ENCODE measurements at regions not wholly inside any gene's neighbourhood (a gene's known extent, or its start where the extent isn't known, plus 50 kb on each side); places are given as distances from the start of the nearest gene placed in this dataset.

DNA sequence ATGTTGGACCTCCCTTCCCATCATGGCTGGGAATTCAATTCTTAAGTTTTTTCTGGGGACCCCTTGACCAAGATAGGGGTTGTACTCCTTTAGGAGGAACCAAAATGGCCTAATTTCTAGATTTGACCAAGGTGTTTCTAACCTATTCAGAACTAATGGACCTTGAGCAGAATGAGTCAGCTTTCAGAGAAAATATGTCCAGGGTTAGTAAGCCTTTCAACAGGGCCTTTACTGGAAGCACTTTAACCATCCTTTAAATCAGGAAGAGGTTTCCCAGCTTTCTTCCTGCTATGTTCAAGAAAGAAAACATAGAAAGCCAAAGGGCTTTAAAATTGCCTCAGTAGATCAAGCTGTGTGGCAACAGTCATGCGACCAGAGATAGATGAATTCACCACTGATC is 1184.9 kb upstream of the ACVR2A start:
- ATAC-seq (no peak), DNase-seq (no peak)
- Histone ChIP-seq H3K4me3 (ENCODE audit: low read length) (no peak overlapping the region), H3K27ac (ENCODE audit: low read length) (no peak overlapping the region), H3K9me3 (ENCODE audit: control insufficient read depth, low read length) (no peaks in the 10 kb centered on the region), H3K27me3 (ENCODE audit: control insufficient read depth, insufficient read depth) (no peaks in the 10 kb centered on the region), H3K4me1 (ENCODE audit: control insufficient read depth, insufficient read depth, low read length) (no peaks in the 10 kb centered on the region)
- intact Hi-C loops (cut with DNase I), result no loop called here
- WGBS, result 81% methylated on average over 1 of the region's 1 CpG

DNA sequence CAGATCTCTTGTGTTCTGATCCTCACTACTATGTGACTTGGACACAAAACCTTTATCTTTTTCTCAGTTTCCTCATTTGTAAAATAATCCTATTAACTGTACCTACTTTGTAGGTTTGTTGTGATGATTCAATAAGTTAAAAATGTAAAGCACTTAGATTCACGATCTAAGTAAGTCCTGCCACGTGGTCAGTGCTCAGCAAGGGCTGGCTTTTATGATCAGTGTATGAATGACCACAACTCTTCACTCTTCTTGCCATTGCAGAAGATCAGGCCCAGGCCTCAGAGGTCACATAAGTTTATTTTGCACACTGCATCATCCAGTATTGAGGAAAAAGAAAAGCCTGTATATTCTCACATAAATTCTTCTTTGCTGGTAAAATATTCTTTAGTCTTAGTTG is 1192.5 kb upstream of the ACVR2A start:
- no peaks in the 10 kb centered on the region for H3K4me1 ChIP-seq (ENCODE audit: control insufficient read depth, insufficient read depth, low read length)
- no peaks in the 10 kb centered on the region for H3K27me3 ChIP-seq (ENCODE audit: control insufficient read depth, insufficient read depth)
- no peaks in the 10 kb centered on the region for H3K9me3 ChIP-seq (ENCODE audit: control insufficient read depth, low read length)
- intact Hi-C loops (cut with DNase I), result no loop called here
- H3K27ac ChIP-seq (ENCODE audit: low read length), result no peak overlapping the region
- ATAC-seq, result no peak
- 54% methylated on average over 2 of the region's 2 CpGs for WGBS
- no peak overlapping the region for H3K4me3 ChIP-seq (ENCODE audit: low read length)
- no peak for DNase-seq

DNA sequence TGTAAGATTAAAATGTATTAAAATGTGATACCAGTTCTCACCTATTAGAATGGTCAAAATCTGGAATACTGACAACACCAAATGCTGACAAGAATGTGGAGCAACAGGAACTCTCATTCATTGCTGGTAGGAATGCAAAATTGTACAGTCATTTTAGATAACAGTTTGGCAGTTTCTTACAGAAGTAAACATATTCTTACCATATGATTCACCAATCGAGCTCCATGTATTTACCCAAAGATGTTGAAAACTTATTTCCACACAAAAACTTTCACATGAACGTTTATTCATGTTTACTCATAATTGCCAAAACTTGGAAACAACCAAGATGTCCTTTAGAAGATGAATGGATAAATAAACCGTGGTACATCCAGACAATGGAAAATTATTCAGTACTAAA is 1193.5 kb upstream of the ACVR2A start:
- no peak for ATAC-seq
- 69% methylated on average over 3 of the region's 3 CpGs for WGBS
- H3K4me1 ChIP-seq (ENCODE audit: control insufficient read depth, insufficient read depth, low read length), result no peaks in the 10 kb centered on the region
- intact Hi-C loops (cut with DNase I), result no loop called here
- no peaks in the 10 kb centered on the region for H3K9me3 ChIP-seq (ENCODE audit: control insufficient read depth, low read length)
- no peaks in the 10 kb centered on the region for H3K27me3 ChIP-seq (ENCODE audit: control insufficient read depth, insufficient read depth)
- DNase-seq, result no peak
- no peak overlapping the region for H3K4me3 ChIP-seq (ENCODE audit: low read length)
- H3K27ac ChIP-seq (ENCODE audit: low read length), result no peak overlapping the region

DNA sequence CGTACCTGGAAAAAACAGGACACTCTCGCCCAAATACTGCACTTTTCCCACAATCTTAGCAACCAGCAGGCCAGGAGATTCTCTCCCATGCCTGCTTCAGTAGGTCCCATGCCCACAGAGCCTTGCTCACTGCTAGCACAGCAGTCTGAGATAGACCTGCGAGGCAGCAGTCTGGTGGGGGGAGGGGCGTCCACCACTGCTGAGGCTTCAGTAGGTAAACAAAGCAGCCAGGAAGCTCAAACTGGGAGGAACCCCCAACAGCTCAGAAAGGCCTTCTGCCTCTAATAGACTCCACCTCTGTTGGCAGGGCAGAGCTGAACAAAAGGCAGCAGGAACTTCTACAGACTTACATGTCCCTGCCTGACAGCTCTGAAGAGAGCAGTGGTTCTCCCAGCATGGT is 1202.8 kb upstream of the ACVR2A start:
- H3K9me3 ChIP-seq (ENCODE audit: control insufficient read depth, low read length), result no peaks in the 10 kb centered on the region
- no peaks in the 10 kb centered on the region for H3K27me3 ChIP-seq (ENCODE audit: control insufficient read depth, insufficient read depth)
- no peak overlapping the region for H3K27ac ChIP-seq (ENCODE audit: low read length)
- no peak for ATAC-seq
- 74% methylated on average over 4 of the region's 4 CpGs for WGBS
- no peak overlapping the region for H3K4me3 ChIP-seq (ENCODE audit: low read length)
- no peaks in the 10 kb centered on the region for H3K4me1 ChIP-seq (ENCODE audit: control insufficient read depth, insufficient read depth, low read length)
- intact Hi-C loops (cut with DNase I), result no loop called here
- peak; percentile 5 to 20 (median 6) for DNase-seq

DNA sequence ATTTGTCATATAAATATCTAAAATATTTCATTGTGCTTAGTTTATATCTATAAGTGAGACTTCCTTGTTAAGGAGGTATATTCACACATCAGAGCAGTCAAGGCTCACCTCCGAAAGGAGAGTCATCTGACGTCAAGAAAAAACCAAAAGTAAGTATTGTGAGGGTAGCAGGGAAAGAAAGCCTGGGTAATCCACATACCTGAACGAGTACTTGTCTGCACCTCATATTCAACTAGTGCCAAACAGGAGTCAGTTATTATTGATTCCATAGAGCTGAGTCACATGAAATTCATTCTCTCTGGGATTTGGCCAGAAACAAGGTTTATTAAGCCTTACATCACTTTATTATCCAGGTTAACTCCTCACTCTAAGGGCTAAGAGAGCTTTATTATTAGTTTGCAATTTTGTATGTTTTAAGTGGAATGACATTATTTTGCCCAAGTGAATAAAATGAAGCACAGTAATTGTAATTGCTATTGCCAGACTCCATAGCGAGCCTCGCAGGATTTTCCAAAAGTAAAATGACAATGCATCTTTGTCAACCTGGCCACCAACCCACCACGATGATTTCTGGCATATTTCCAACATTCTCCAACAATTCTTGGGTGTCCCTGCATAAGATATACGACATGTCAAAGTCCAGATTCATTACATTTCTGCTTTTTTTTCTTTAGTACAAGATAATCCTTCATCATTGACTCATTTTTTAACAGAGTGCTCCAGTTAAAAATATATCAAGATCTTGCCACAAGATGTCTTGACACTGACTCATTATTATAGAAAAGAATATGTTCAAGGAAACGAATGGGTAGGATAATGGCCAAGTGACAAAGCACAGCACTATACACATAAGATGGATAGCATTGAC is 1210.4 kb upstream of the ACVR2A start:
- H3K27me3 ChIP-seq (ENCODE audit: control insufficient read depth, insufficient read depth), result no peaks in the 10 kb centered on the region
- 72% methylated on average over 8 of the region's 8 CpGs for WGBS
- no peaks in the 10 kb centered on the region for H3K4me1 ChIP-seq (ENCODE audit: control insufficient read depth, insufficient read depth, low read length)
- H3K9me3 ChIP-seq (ENCODE audit: control insufficient read depth, low read length), result no peaks in the 10 kb centered on the region
- ATAC-seq (no peak), DNase-seq (no peak)
- intact Hi-C loops (cut with DNase I), result no loop called here
- no peak overlapping the region for H3K4me3 ChIP-seq (ENCODE audit: low read length)
- H3K27ac ChIP-seq (ENCODE audit: low read length), result no peak overlapping the region

DNA sequence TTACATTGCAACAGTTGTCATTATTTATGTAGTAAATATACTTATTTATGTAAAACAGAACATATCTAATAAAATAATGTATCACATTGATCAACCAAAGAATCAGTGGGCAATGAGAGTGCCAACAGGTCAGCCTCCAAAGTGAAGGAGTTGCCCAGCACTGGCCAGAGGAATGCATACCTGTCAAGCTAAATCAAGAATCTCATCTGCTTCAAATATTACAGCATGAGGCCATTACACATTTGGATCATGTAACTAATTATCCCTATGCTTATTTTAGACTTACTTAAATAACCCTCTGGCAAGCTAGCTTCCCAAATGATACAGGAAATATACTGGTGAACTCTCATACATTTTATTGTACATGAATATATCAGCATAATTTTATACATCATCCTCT is 1211.7 kb upstream of the ACVR2A start:
- Histone ChIP-seq H3K27me3 (ENCODE audit: control insufficient read depth, insufficient read depth) (no peaks in the 10 kb centered on the region), H3K9me3 (ENCODE audit: control insufficient read depth, low read length) (no peaks in the 10 kb centered on the region), H3K4me1 (ENCODE audit: control insufficient read depth, insufficient read depth, low read length) (no peaks in the 10 kb centered on the region), H3K27ac (ENCODE audit: low read length) (no peak overlapping the region), H3K4me3 (ENCODE audit: low read length) (no peak overlapping the region)
- ATAC-seq (no peak), DNase-seq (no peak)
- intact Hi-C loops (cut with DNase I), result no loop called here

DNA sequence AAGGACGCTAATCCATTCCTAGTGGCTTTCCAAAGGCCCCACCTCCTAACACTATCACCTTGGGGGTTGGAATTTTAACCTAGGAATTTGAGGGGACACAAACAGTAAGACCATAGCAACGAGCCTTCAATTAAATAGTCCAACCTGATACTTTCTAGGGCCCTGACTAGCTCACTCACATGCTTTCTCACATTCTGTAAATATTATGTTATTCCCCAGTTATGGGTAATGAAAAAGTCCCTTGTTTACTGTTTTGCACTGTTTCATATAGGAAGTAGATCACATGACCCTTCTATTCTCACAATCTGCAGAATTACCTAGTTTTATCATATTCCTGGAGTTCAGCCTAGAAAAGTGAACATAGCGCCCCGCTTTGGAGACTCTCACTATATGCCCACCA is 1212.1 kb upstream of the ACVR2A start:
- WGBS, result 82% methylated on average over 4 of the region's 4 CpGs
- H3K4me3 ChIP-seq (ENCODE audit: low read length), result no peak overlapping the region
- intact Hi-C loops (cut with DNase I), result no loop called here
- DNase-seq (no peak), ATAC-seq (no peak)
- no peaks in the 10 kb centered on the region for H3K9me3 ChIP-seq (ENCODE audit: control insufficient read depth, low read length)
- no peak overlapping the region for H3K27ac ChIP-seq (ENCODE audit: low read length)
- H3K4me1 ChIP-seq (ENCODE audit: control insufficient read depth, insufficient read depth, low read length), result no peaks in the 10 kb centered on the region
- H3K27me3 ChIP-seq (ENCODE audit: control insufficient read depth, insufficient read depth), result no peaks in the 10 kb centered on the region

DNA sequence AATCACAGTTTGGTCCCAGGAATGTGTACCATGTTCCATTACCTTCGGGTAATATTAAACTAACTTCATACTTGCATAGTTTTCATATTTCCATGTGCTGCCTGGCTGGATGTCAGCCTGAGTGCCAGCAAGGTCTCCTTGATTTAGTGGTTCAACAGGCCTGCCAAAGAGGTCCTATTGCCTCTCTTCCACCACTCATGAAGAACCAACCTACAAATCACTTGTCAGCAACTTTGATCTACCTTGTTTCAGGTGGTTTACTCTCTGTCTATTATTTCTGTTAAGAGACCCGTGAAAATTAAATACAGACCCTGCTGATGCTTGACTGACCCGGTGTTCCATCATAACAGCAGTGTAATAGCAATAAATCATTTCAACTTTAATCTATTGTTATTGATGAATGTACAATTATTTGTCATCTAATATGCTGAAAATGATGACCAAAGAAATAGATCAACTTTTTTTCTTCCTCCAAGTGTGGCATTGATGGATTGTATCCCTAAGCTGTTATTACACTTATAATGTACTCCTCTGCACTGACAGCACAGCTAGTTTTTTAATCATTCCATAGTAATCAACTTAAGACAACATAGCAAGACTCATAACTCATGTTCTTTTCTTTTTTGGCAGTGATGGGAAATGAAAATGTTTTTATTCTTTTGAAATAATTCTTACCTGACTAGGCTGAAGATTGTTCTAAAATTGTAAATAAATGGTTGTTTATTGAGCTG is 1220.2 kb upstream of the ACVR2A start:
- H3K27me3 ChIP-seq (ENCODE audit: control insufficient read depth, insufficient read depth), result no peaks in the 10 kb centered on the region
- no peak for ATAC-seq
- no peaks in the 10 kb centered on the region for H3K4me1 ChIP-seq (ENCODE audit: control insufficient read depth, insufficient read depth, low read length)
- DNase-seq, result no peak
- H3K9me3 ChIP-seq (ENCODE audit: control insufficient read depth, low read length), result no peaks in the 10 kb centered on the region
- no peak overlapping the region for H3K4me3 ChIP-seq (ENCODE audit: low read length)
- 67% methylated on average over 3 of the region's 3 CpGs for WGBS
- intact Hi-C loops (cut with DNase I), result no loop called here
- H3K27ac ChIP-seq (ENCODE audit: low read length), result no peak overlapping the region

DNA sequence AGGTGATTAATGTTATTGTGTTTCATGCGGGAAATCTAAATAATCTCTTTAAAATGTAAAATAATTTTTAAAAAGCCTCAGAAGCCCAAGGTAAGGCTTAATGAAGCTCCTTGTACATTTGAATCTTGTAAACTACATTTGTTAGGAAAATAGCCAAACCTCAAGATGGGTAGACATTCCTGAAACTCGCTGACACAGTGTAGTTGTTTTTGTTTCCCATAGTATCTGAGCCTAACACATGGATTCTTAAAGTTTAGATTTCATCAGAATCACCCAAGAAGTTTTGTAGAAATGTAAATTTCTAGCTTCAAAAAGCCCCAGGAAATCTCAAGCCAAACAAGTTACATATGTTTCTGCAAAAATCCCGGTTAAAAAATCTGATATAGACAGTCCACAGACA is 1221.1 kb upstream of the ACVR2A start:
- Histone ChIP-seq H3K27ac (ENCODE audit: low read length) (no peak overlapping the region), H3K4me3 (ENCODE audit: low read length) (no peak overlapping the region), H3K27me3 (ENCODE audit: control insufficient read depth, insufficient read depth) (no peaks in the 10 kb centered on the region), H3K9me3 (ENCODE audit: control insufficient read depth, low read length) (no peaks in the 10 kb centered on the region), H3K4me1 (ENCODE audit: control insufficient read depth, insufficient read depth, low read length) (no peaks in the 10 kb centered on the region)
- intact Hi-C loops (cut with DNase I), result no loop called here
- DNase-seq (no peak), ATAC-seq (no peak)
- whole genome bisulfite sequencing, result 82% methylated on average over 3 of the region's 3 CpGs

DNA sequence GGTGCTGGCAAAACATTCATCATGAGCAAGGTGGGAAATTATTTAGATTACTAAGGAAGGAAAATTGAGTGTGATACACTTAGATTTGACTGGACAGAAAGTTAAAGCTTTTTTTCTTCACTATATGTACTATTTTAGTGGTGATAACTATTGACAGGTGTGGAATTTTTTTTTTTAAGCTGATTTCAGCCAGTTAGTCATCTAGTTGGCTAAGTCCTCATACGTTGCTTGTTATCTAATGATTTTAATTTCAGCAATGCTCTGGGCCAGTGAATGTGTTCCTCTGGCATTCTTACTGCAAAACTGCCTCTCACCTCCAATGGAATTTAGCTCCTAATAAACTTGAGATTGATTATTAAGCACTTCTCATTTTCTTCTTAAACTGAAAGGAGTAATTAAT is 1223.2 kb upstream of the ACVR2A start:
- WGBS, result 35% methylated on average over 1 of the region's 1 CpG
- DNase-seq (no peak), ATAC-seq (no peak)
- H3K27me3 ChIP-seq (ENCODE audit: control insufficient read depth, insufficient read depth), result no peaks in the 10 kb centered on the region
- no peak overlapping the region for H3K27ac ChIP-seq (ENCODE audit: low read length)
- intact Hi-C loops (cut with DNase I), result no loop called here
- H3K9me3 ChIP-seq (ENCODE audit: control insufficient read depth, low read length), result no peaks in the 10 kb centered on the region
- H3K4me3 ChIP-seq (ENCODE audit: low read length), result no peak overlapping the region
- no peaks in the 10 kb centered on the region for H3K4me1 ChIP-seq (ENCODE audit: control insufficient read depth, insufficient read depth, low read length)

DNA sequence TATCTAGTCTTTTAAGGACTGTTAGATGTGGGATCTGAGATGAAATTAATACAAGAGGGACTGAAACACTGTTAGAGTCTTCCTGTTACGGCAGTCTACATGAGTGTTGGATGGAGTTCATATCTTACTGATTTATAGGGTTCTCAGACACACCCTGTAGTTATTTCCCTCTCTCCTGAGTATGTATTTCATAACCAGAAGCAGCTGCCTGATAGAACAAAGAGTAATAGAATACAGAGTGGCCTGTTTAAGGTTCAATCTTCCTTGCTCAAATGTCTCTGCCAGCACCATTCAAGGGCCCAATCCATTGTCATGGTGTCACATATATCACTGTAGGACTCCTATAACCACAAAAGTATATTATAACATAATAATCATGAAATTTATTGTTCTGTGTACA is 1229.1 kb upstream of the ACVR2A start:
- Histone ChIP-seq H3K9me3 (ENCODE audit: control insufficient read depth, low read length) (no peaks in the 10 kb centered on the region), H3K4me1 (ENCODE audit: control insufficient read depth, insufficient read depth, low read length) (no peaks in the 10 kb centered on the region), H3K4me3 (ENCODE audit: low read length) (no peak overlapping the region), H3K27ac (ENCODE audit: low read length) (no peak overlapping the region), H3K27me3 (ENCODE audit: control insufficient read depth, insufficient read depth) (no peaks in the 10 kb centered on the region)
- intact Hi-C loops (cut with DNase I), result no loop called here
- 81% methylated on average over 1 of the region's 1 CpG for WGBS
- no peak for DNase-seq
- ATAC-seq, result no peak
